ENCODE measurements at regions not wholly inside any gene's neighbourhood (a gene's known extent, or its start where the extent isn't known, plus 50 kb on each side); places are given as distances from the start of the nearest gene placed in this dataset.

- Mint-ChIP-seq H3K36me3 (no peaks in the 10 kb centered on the region), H3K27me3 (peaks cover 3% of the 10 kb centered on the region), H3K4me3 (no peak overlapping the region), H3K4me1 (ENCODE audit: unreplicated experiment) (peaks cover 15% of the 10 kb centered on the region), H3K9me3 (no peaks in the 10 kb centered on the region), H3K27ac (no peak overlapping the region)
- no peak for TF ChIP-seq CTCF (conservative IDR thresholded peaks at IDR 0.05)
- DNase-seq (ENCODE audit: extremely low spot score, unreplicated experiment): no peak
Observed at GRCh38 chr2:6168485-6168884, 476.3 kb downstream of the SOX11 start.

- no peak for DNase-seq (ENCODE audit: extremely low spot score, unreplicated experiment)
- H3K4me1 Mint-ChIP-seq (ENCODE audit: unreplicated experiment): peaks cover 3% of the 10 kb centered on the region
- no peak overlapping the region for H3K27ac Mint-ChIP-seq
- peaks cover 5% of the 10 kb centered on the region for H3K36me3 Mint-ChIP-seq
- no peaks in the 10 kb centered on the region for H3K9me3 Mint-ChIP-seq
- H3K4me3 Mint-ChIP-seq: no peak overlapping the region
- no peak for TF ChIP-seq CTCF (conservative IDR thresholded peaks at IDR 0.05)
- H3K27me3 Mint-ChIP-seq: peaks cover 3% of the 10 kb centered on the region
Observed at GRCh38 chr2:6171294-6171693, 479.1 kb downstream of the SOX11 start.

GRCh38 chr2:6177811-6178210 lies 485.6 kb downstream of the SOX11 start:
- peaks cover 17% of the 10 kb centered on the region for H3K4me1 Mint-ChIP-seq (ENCODE audit: unreplicated experiment)
- H3K36me3 Mint-ChIP-seq: peaks cover 5% of the 10 kb centered on the region
- H3K27ac Mint-ChIP-seq: no peak overlapping the region
- H3K9me3 Mint-ChIP-seq: peaks cover 5% of the 10 kb centered on the region
- no peak for DNase-seq (ENCODE audit: extremely low spot score, unreplicated experiment)
- H3K27me3 Mint-ChIP-seq: no peaks in the 10 kb centered on the region
- H3K4me3 Mint-ChIP-seq: no peak overlapping the region
- TF ChIP-seq CTCF (conservative IDR thresholded peaks at IDR 0.05): no peak

- no peak overlapping the region for H3K4me3 Mint-ChIP-seq
- no peaks in the 10 kb centered on the region for H3K27me3 Mint-ChIP-seq
- H3K27ac Mint-ChIP-seq: no peak overlapping the region
- H3K36me3 Mint-ChIP-seq: no peaks in the 10 kb centered on the region
- DNase-seq (ENCODE audit: extremely low spot score, unreplicated experiment): no peak
- TF ChIP-seq CTCF (conservative IDR thresholded peaks at IDR 0.05): no peak
- H3K9me3 Mint-ChIP-seq: peaks cover 5% of the 10 kb centered on the region
- H3K4me1 Mint-ChIP-seq (ENCODE audit: unreplicated experiment): peaks cover 39% of the 10 kb centered on the region
Observed at GRCh38 chr2:6181525-6181924, 489.3 kb downstream of the SOX11 start.

- Mint-ChIP-seq H3K27me3 (no peaks in the 10 kb centered on the region), H3K4me3 (no peak overlapping the region), H3K9me3 (peaks cover 5% of the 10 kb centered on the region), H3K36me3 (no peaks in the 10 kb centered on the region), H3K4me1 (ENCODE audit: unreplicated experiment) (peaks cover 43% of the 10 kb centered on the region), H3K27ac (peak overlapping the region; percentile 33)
- no peak for DNase-seq (ENCODE audit: extremely low spot score, unreplicated experiment)
- no peak for TF ChIP-seq CTCF (conservative IDR thresholded peaks at IDR 0.05)
Observed at GRCh38 chr2:6181926-6182325, 489.7 kb downstream of the SOX11 start.

- Mint-ChIP-seq H3K27me3 (no peaks in the 10 kb centered on the region), H3K36me3 (no peaks in the 10 kb centered on the region), H3K4me1 (ENCODE audit: unreplicated experiment) (peaks cover 47% of the 10 kb centered on the region), H3K9me3 (peaks cover 5% of the 10 kb centered on the region), H3K27ac (peak overlapping the region; percentile 42), H3K4me3 (peak overlapping the region; percentile 13)
- TF ChIP-seq CTCF (conservative IDR thresholded peaks at IDR 0.05): no peak
- DNase-seq (ENCODE audit: extremely low spot score, unreplicated experiment): no peak
Observed at GRCh38 chr2:6183226-6183625, 491.0 kb downstream of the SOX11 start.

Data from type B pancreatic cell (in vitro differentiated cells).